ENCODE measurements at regions not wholly inside any gene's neighbourhood (a gene's known extent, or its start where the extent isn't known, plus 50 kb on each side); places are given as distances from the start of the nearest gene placed in this dataset.

- TF ChIP-seq, protein P1, sequence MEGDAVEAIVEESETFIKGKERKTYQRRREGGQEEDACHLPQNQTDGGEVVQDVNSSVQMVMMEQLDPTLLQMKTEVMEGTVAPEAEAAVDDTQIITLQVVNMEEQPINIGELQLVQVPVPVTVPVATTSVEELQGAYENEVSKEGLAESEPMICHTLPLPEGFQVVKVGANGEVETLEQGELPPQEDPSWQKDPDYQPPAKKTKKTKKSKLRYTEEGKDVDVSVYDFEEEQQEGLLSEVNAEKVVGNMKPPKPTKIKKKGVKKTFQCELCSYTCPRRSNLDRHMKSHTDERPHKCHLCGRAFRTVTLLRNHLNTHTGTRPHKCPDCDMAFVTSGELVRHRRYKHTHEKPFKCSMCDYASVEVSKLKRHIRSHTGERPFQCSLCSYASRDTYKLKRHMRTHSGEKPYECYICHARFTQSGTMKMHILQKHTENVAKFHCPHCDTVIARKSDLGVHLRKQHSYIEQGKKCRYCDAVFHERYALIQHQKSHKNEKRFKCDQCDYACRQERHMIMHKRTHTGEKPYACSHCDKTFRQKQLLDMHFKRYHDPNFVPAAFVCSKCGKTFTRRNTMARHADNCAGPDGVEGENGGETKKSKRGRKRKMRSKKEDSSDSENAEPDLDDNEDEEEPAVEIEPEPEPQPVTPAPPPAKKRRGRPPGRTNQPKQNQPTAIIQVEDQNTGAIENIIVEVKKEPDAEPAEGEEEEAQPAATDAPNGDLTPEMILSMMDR (IDR thresholded peaks at IDR 0.05; ENCODE audit: low read depth, low read length): no peak
- TF ChIP-seq EZH2phosphoT487 (IDR thresholded peaks at IDR 0.05; ENCODE audit: low read depth): no peak
Observed at GRCh38 chr10:130661419-130661818, 525.2 kb downstream of the GLRX3 start.

Data from OCI-LY3 (cell line).